DOHH2 (cell line): ENCODE measurements at regions not wholly inside any gene's neighbourhood (a gene's known extent, or its start where the extent isn't known, plus 50 kb on each side); places are given as distances from the start of the nearest gene placed in this dataset.

ENCODE experiments used
- EZH2phosphoT487 ChIP-seq: fragments of 200-600 bp; sonication (generic); IDR thresholded peaks from 2 replicates; pipeline ENCODE4 v1.6.1; 2017; ENCODE audit warnings: borderline replicate concordance, mild to moderate bottlenecking, antibody characterized with exemption, low read length, moderate library complexity, mixed read lengths
- TF ChIP-seq, protein P1 (sequence below): fragments of 200-600 bp; sonication (generic); IDR thresholded peaks from one replicate; pipeline ENCODE4 v1.5.1; 2014; ENCODE audit warnings: antibody characterized with exemption, mild to moderate bottlenecking, low read depth, low read length; ENCODE audit not compliant: poor library complexity, severe bottlenecking

DNA sequence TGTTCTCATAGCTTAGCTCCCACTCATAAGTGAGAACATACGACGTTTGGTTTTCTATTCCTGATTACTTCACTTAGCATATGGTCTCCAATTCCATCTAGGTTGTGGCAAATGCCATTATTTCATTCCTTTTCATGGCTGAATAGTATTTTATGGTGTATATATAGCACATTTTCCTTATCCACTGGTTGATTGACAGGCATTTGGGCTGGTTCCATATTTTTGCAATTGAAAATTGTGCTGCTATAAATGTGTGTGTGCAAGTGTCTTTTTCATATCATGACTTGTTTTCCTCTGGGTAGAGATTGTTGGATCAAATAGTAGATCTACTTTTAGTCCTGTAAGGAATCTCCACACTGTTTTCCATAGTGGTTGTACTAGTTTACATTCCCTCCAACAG, 133.0 kb upstream of the TAB2 start:
- TF ChIP-seq, protein P1, sequence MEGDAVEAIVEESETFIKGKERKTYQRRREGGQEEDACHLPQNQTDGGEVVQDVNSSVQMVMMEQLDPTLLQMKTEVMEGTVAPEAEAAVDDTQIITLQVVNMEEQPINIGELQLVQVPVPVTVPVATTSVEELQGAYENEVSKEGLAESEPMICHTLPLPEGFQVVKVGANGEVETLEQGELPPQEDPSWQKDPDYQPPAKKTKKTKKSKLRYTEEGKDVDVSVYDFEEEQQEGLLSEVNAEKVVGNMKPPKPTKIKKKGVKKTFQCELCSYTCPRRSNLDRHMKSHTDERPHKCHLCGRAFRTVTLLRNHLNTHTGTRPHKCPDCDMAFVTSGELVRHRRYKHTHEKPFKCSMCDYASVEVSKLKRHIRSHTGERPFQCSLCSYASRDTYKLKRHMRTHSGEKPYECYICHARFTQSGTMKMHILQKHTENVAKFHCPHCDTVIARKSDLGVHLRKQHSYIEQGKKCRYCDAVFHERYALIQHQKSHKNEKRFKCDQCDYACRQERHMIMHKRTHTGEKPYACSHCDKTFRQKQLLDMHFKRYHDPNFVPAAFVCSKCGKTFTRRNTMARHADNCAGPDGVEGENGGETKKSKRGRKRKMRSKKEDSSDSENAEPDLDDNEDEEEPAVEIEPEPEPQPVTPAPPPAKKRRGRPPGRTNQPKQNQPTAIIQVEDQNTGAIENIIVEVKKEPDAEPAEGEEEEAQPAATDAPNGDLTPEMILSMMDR = no peak
- TF ChIP-seq EZH2phosphoT487 = no peak
